CD4-positive, alpha-beta memory T cell (primary cell): ENCODE measurements at regions not wholly inside any gene's neighbourhood (a gene's known extent, or its start where the extent isn't known, plus 50 kb on each side); places are given as distances from the start of the nearest gene placed in this dataset.

Experiments
- CTCF ChIA-PET: fragments of 350-600 bp; sonication (Branson Sonifier 250); formaldehyde crosslinking; loops from one replicate; lab custom pipeline; 2021; ENCODE audit warnings: inconsistent platforms; ENCODE audit not compliant: partially characterized antibody; lab: Charles Lee
- POLR2A ChIA-PET: fragments of 350-600 bp; sonication (Branson Sonifier 250); formaldehyde crosslinking; loops from one replicate; lab custom pipeline; 2021; ENCODE audit not compliant: partially characterized antibody; lab: Charles Lee
- DNase-seq, 5 donors: peaks; one replicate each; pipeline versions ENCODE4 v3.0.0 to v3.0.0-alpha.2; 2020 to 2022; ENCODE audit warnings: mixed read lengths in 1 of 5
- H3K27ac ChIP-seq: one replicate; pipeline ENCODE4 v1.7.0; 2013; ENCODE audit warnings: low read depth, low read length
- H3K27me3 ChIP-seq: 2 replicates; pipeline ENCODE4 v1.7.0; 2013; ENCODE audit warnings: mild to moderate bottlenecking, low read length, moderate library complexity; ENCODE audit not compliant: insufficient read depth
- H3K36me3 ChIP-seq: 2 replicates; pipeline ENCODE4 v1.7.0; 2013; ENCODE audit warnings: mild to moderate bottlenecking, low read length, moderate library complexity; ENCODE audit not compliant: insufficient read depth
- H3K4me1 ChIP-seq: 2 replicates; pipeline ENCODE4 v1.7.0; 2013; ENCODE audit warnings: mild to moderate bottlenecking, low read length, moderate library complexity; ENCODE audit not compliant: insufficient read depth
- H3K4me3 ChIP-seq, 2 donors: one replicate each; pipeline ENCODE4 v1.7.0; 2013; ENCODE audit warnings: low read length in 2 of 2, mild to moderate bottlenecking in 1 of 2
- H3K9me3 ChIP-seq, 2 donors: one replicate each; pipeline ENCODE4 v1.7.0; 2013; ENCODE audit warnings: low read length in 2 of 2, control low read depth in 1 of 2; ENCODE audit not compliant: control insufficient read depth in 1 of 2
- H3K27ac Mint-ChIP-seq, 7 donors: one replicate each; pipeline ENCODE4 v1.8.0; 2020 to 2021; ENCODE audit warnings: mixed read lengths in 7 of 7, mild to moderate bottlenecking in 6 of 7, inconsistent platforms in 3 of 7, moderate library complexity in 3 of 7
- H3K27me3 Mint-ChIP-seq, 2 donors: one replicate each; pipeline ENCODE4 v1.8.0; 2020 to 2021; ENCODE audit warnings: mixed read lengths in 2 of 2
- H3K36me3 Mint-ChIP-seq, 2 donors: one replicate each; pipeline ENCODE4 v1.8.0; 2020 to 2021; ENCODE audit warnings: mixed read lengths in 2 of 2, inconsistent platforms in 1 of 2, mild to moderate bottlenecking in 1 of 2
- H3K4me1 Mint-ChIP-seq, 4 donors: one replicate each; pipeline ENCODE4 v1.8.0; 2020 to 2021; ENCODE audit warnings: mixed read lengths in 4 of 4, mild to moderate bottlenecking in 1 of 4
- H3K4me3 Mint-ChIP-seq, 8 donors: one replicate each; pipeline ENCODE4 v1.8.0; 2020 to 2021; ENCODE audit warnings: mixed read lengths in 8 of 8, mild to moderate bottlenecking in 7 of 8, moderate library complexity in 6 of 8, inconsistent platforms in 3 of 8
- H3K9me3 Mint-ChIP-seq, 8 donors: one replicate each; pipeline ENCODE4 v1.8.0; 2020 to 2021; ENCODE audit warnings: mixed read lengths in 8 of 8, mild to moderate bottlenecking in 5 of 8, inconsistent platforms in 3 of 8, moderate library complexity in 1 of 8
- intact Hi-C: fragments of 100-400 bp; cut with micrococcal nuclease; formaldehyde crosslinking; loops from one replicate; pipeline ENCODE4 v1.15.1; 2023

GRCh38 chr2:195370167-195370943 lies 286.7 kb upstream of the SLC39A10 start:
- H3K27ac ChIP-seq, result no peak overlapping the region
- intact Hi-C loops, result no loop called here
- no peak overlapping the region for H3K27ac Mint-ChIP-seq
- H3K4me3 ChIP-seq, result no peak overlapping the region
- peaks cover 0 to 6% (median 4%) of the 10 kb centered on the region in 4 donors for H3K4me1 Mint-ChIP-seq
- ChIA-PET CTCF (no interaction called here), POLR2A (no interaction called here)
- H3K4me3 Mint-ChIP-seq, result no peak overlapping the region
- H3K27me3 ChIP-seq, result no peaks in the 10 kb centered on the region
- no peaks in the 10 kb centered on the region for H3K4me1 ChIP-seq
- H3K9me3 Mint-ChIP-seq, result peaks cover 0 to 4% (median under 1%) of the 10 kb centered on the region in 8 donors
- no peaks in the 10 kb centered on the region for H3K36me3 Mint-ChIP-seq
- H3K36me3 ChIP-seq, result no peaks in the 10 kb centered on the region
- H3K27me3 Mint-ChIP-seq, result no peaks in the 10 kb centered on the region
- H3K9me3 ChIP-seq, result no peaks in the 10 kb centered on the region
- no peak for DNase-seq

GRCh38 chr2:195369218-195369587 lies 287.8 kb upstream of the SLC39A10 start:
- Mint-ChIP-seq H3K4me3 (no peak overlapping the region), H3K4me1 (peaks cover 0 to 6% (median 4%) of the 10 kb centered on the region in 4 donors), H3K27me3 (no peaks in the 10 kb centered on the region), H3K9me3 (peaks cover 0 to 13% (median 5%) of the 10 kb centered on the region in 8 donors), H3K27ac (no peak overlapping the region), H3K36me3 (peaks cover 0 to 6% of the 10 kb centered on the region in 2 donors)
- H3K27ac ChIP-seq, result no peak overlapping the region
- H3K27me3 ChIP-seq, result no peaks in the 10 kb centered on the region
- POLR2A ChIA-PET, result no interaction called here
- H3K4me3 ChIP-seq, result no peak overlapping the region
- no peaks in the 10 kb centered on the region for H3K4me1 ChIP-seq
- no peak for DNase-seq
- no peaks in the 10 kb centered on the region for H3K36me3 ChIP-seq
- intact Hi-C loops, result no loop called here
- H3K9me3 ChIP-seq, result no peaks in the 10 kb centered on the region
- CTCF ChIA-PET, result no interaction called here

GRCh38 chr2:195368249-195369217 lies 288.5 kb upstream of the SLC39A10 start:
- Mint-ChIP-seq H3K9me3 (peaks cover 0 to 13% (median 5%) of the 10 kb centered on the region in 8 donors), H3K4me3 (peak overlapping the region in 1 of 8 donors; percentile 27), H3K27me3 (no peaks in the 10 kb centered on the region), H3K36me3 (peaks cover 0 to 6% of the 10 kb centered on the region in 2 donors), H3K27ac (no peak overlapping the region), H3K4me1 (peaks cover 0 to 6% (median 4%) of the 10 kb centered on the region in 4 donors)
- Histone ChIP-seq H3K27me3 (no peaks in the 10 kb centered on the region), H3K36me3 (no peaks in the 10 kb centered on the region), H3K9me3 (no peaks in the 10 kb centered on the region), H3K4me3 (no peak overlapping the region), H3K4me1 (no peaks in the 10 kb centered on the region), H3K27ac (no peak overlapping the region)
- ChIA-PET POLR2A (no interaction called here), CTCF (no interaction called here)
- intact Hi-C loops, result no loop called here
- DNase-seq, result no peak

GRCh38 chr2:195367809-195368208 lies 289.2 kb upstream of the SLC39A10 start:
- Histone ChIP-seq H3K4me3 (no peak overlapping the region), H3K27me3 (no peaks in the 10 kb centered on the region), H3K27ac (no peak overlapping the region), H3K36me3 (no peaks in the 10 kb centered on the region), H3K4me1 (no peaks in the 10 kb centered on the region), H3K9me3 (no peaks in the 10 kb centered on the region)
- Mint-ChIP-seq H3K27me3 (no peaks in the 10 kb centered on the region), H3K4me1 (peaks cover 0 to 6% (median 4%) of the 10 kb centered on the region in 4 donors), H3K36me3 (peaks cover 0 to 6% of the 10 kb centered on the region in 2 donors), H3K9me3 (peaks cover 0 to 13% (median 5%) of the 10 kb centered on the region in 8 donors), H3K4me3 (no peak overlapping the region), H3K27ac (no peak overlapping the region)
- no peak for DNase-seq
- ChIA-PET POLR2A (no interaction called here), CTCF (no interaction called here)
- intact Hi-C loops, result no loop called here

GRCh38 chr2:195364015-195364965 lies 292.7 kb upstream of the SLC39A10 start:
- POLR2A ChIA-PET, result no interaction called here
- intact Hi-C loops, result no loop called here
- peaks cover 0 to 13% (median 5%) of the 10 kb centered on the region in 8 donors for H3K9me3 Mint-ChIP-seq

DNA sequence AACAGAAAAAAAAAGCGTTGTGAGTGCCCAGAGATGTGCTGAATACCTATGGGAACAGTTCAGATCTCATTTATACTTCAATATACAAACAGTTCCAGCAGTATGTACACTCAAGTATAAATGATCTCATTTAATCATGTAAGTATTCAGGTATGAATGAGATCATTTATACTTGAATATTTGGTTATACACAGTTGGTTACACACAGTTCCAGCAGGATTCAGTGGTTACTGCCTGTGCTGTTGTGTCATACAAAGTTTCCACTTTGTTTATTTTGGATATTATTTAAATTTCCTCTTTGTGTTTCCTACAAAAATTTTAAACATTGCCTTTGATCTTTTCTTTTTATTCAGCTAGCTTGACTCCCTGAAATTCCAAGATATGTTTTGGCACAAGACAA lies 293.5 kb upstream of the SLC39A10 start:
- H3K4me3 Mint-ChIP-seq, result no peak overlapping the region
- DNase-seq, result no peak
- peaks cover 0 to 6% of the 10 kb centered on the region in 2 donors for H3K36me3 Mint-ChIP-seq
- no peaks in the 10 kb centered on the region for H3K36me3 ChIP-seq
- CTCF ChIA-PET, result no interaction called here
- POLR2A ChIA-PET, result no interaction called here
- peaks cover 0 to 13% (median 5%) of the 10 kb centered on the region in 8 donors for H3K9me3 Mint-ChIP-seq
- H3K27ac ChIP-seq, result no peak overlapping the region
- H3K27me3 Mint-ChIP-seq, result no peaks in the 10 kb centered on the region
- no peak overlapping the region for H3K27ac Mint-ChIP-seq
- H3K4me3 ChIP-seq, result no peak overlapping the region
- no peaks in the 10 kb centered on the region for H3K4me1 ChIP-seq
- H3K9me3 ChIP-seq, result no peaks in the 10 kb centered on the region
- no peaks in the 10 kb centered on the region for H3K27me3 ChIP-seq
- intact Hi-C loops, result no loop called here
- peaks cover 0 to 9% (median 8%) of the 10 kb centered on the region in 4 donors for H3K4me1 Mint-ChIP-seq

More at GRCh38 chr2:195364015-195364965, 292.7 kb upstream of the SLC39A10 start:
- Histone ChIP-seq H3K4me1 (no peaks in the 10 kb centered on the region), H3K9me3 (no peaks in the 10 kb centered on the region), H3K36me3 (no peaks in the 10 kb centered on the region), H3K4me3 (no peak overlapping the region), H3K27ac (no peak overlapping the region), H3K27me3 (no peaks in the 10 kb centered on the region)
- CTCF ChIA-PET, result no interaction called here
- Mint-ChIP-seq H3K4me1 (peaks cover 0 to 8% (median 6%) of the 10 kb centered on the region in 4 donors), H3K27me3 (no peaks in the 10 kb centered on the region), H3K27ac (no peak overlapping the region), H3K36me3 (peaks cover 0 to 6% of the 10 kb centered on the region in 2 donors), H3K4me3 (no peak overlapping the region)
- DNase-seq, result no peak
